GM23338 (cell line): ENCODE measurements at regions not wholly inside any gene's neighbourhood (a gene's known extent, or its start where the extent isn't known, plus 50 kb on each side); places are given as distances from the start of the nearest gene placed in this dataset.

Experiments
- ATAC-seq: fragments of 200-7000 bp; cut with Tn5 transposase; 3 replicates; pipeline ENCODE4 v1.9.1; 2020
- DNase-seq: peaks from one replicate; pipeline ENCODE4 v3.0.0-alpha.2; 2015; ENCODE audit warnings: low spot score
- H2AFZ ChIP-seq: fragments of 200-600 bp; sonication (generic); 2 replicates; pipeline ENCODE4 v1.8.0; 2016; ENCODE audit warnings: antibody characterized with exemption, mild to moderate bottlenecking, moderate library complexity
- H3F3A ChIP-seq: fragments of 200-600 bp; sonication (generic); replicated peaks from 2 replicates; pipeline ENCODE4 v1.8.0; 2017; ENCODE audit warnings: antibody characterized with exemption, mixed run types, low read depth
- H3K27ac ChIP-seq: fragments of 200-600 bp; sonication (generic); 2 replicates; pipeline ENCODE4 v1.6.1; 2016; ENCODE audit warnings: low read depth
- H3K27me3 ChIP-seq: fragments of 200-600 bp; sonication (generic); 2 replicates; pipeline ENCODE4 v1.8.0; 2016; ENCODE audit warnings: mild to moderate bottlenecking, mixed run types, moderate library complexity; ENCODE audit not compliant: insufficient read depth
- H3K36me3 ChIP-seq: fragments of 200-600 bp; sonication (generic); 2 replicates; pipeline ENCODE4 v1.8.0; 2016; ENCODE audit warnings: mild to moderate bottlenecking; ENCODE audit not compliant: insufficient read depth
- H3K4me1 ChIP-seq: fragments of 200-600 bp; sonication (generic); 2 replicates; pipeline ENCODE4 v1.8.0; 2016; ENCODE audit warnings: mild to moderate bottlenecking, moderate library complexity; ENCODE audit not compliant: insufficient read depth
- H3K4me2 ChIP-seq: fragments of 200-600 bp; sonication (generic); 2 replicates; pipeline ENCODE4 v1.7.1; 2017; ENCODE audit warnings: mixed run types
- H3K4me3 ChIP-seq: fragments of 200-600 bp; sonication (generic); 2 replicates; pipeline ENCODE4 v1.6.1; 2016; ENCODE audit warnings: mixed run types
- H3K79me2 ChIP-seq: fragments of 200-600 bp; sonication (generic); replicated peaks from 2 replicates; pipeline ENCODE4 v1.8.0; 2017; ENCODE audit warnings: mild to moderate bottlenecking; ENCODE audit not compliant: insufficient read depth
- H3K9me2 ChIP-seq: fragments of 200-600 bp; sonication (generic); 2 replicates; pipeline ENCODE4 v1.8.0; 2017; ENCODE audit not compliant: insufficient read depth
- H4K20me1 ChIP-seq: fragments of 200-600 bp; sonication (generic); replicated peaks from 2 replicates; pipeline ENCODE4 v1.8.0; 2017; ENCODE audit warnings: mild to moderate bottlenecking; ENCODE audit not compliant: insufficient read depth
- H3K27ac Mint-ChIP-seq: 2 replicates; pipeline ENCODE4 v1.8.0; 2020; ENCODE audit warnings: inconsistent platforms, mild to moderate bottlenecking, moderate library complexity, mixed read lengths
- H3K27me3 Mint-ChIP-seq: 3 replicates; pipeline ENCODE4 v1.8.0; 2022; ENCODE audit warnings: low read depth, mild to moderate bottlenecking, moderate library complexity, mixed read lengths, inconsistent platforms; ENCODE audit not compliant: insufficient read depth, poor library complexity
- H3K36me3 Mint-ChIP-seq: 3 replicates; pipeline ENCODE4 v1.8.0; 2021; ENCODE audit warnings: low read depth, mild to moderate bottlenecking, inconsistent platforms, moderate library complexity, mixed read lengths
- H3K4me1 Mint-ChIP-seq: 3 replicates; pipeline ENCODE4 v1.8.0; 2020; ENCODE audit warnings: mild to moderate bottlenecking, inconsistent platforms, mixed read lengths
- H3K4me3 Mint-ChIP-seq: 3 replicates; pipeline ENCODE4 v1.8.0; 2021; ENCODE audit warnings: moderate library complexity, mild to moderate bottlenecking, inconsistent platforms, mixed read lengths
- H3K9me3 Mint-ChIP-seq: 3 replicates; pipeline ENCODE4 v1.8.0; 2020; ENCODE audit warnings: moderate library complexity, mild to moderate bottlenecking, inconsistent platforms, mixed read lengths
- CREB1 ChIP-seq: fragments of 250-450 bp; sonication (Bioruptor Pico); IDR thresholded peaks from 2 replicates; pipeline ENCODE4 v1.5.0; 2020; ENCODE audit warnings: low read depth, mild to moderate bottlenecking, moderate library complexity
- EZH2 ChIP-seq: fragments of 200-600 bp; sonication (generic); IDR thresholded peaks from one replicate; pipeline ENCODE4 v1.8.0; 2017; ENCODE audit warnings: antibody characterized with exemption, mild to moderate bottlenecking, low read depth; ENCODE audit not compliant: unreplicated experiment
- EZH2phosphoT487 ChIP-seq: fragments of 200-600 bp; sonication (generic); IDR thresholded peaks from one replicate; pipeline ENCODE4 v1.8.1; 2018; ENCODE audit warnings: antibody characterized with exemption; ENCODE audit not compliant: unreplicated experiment
- JUNB ChIP-seq: IDR thresholded peaks from one replicate; pipeline ENCODE4 v1.6.1; 2016; ENCODE audit warnings: antibody characterized with exemption; ENCODE audit not compliant: unreplicated experiment
- POLR2AphosphoS5 ChIP-seq: IDR thresholded peaks from 2 replicates; pipeline ENCODE4 v1.6.1; 2016; ENCODE audit warnings: antibody characterized with exemption, low read depth
- REST ChIP-seq: IDR thresholded peaks from one replicate; pipeline ENCODE4 v1.6.1; 2018; ENCODE audit warnings: antibody characterized with exemption; ENCODE audit not compliant: unreplicated experiment
- STAT1 ChIP-seq: IDR thresholded peaks from one replicate; pipeline ENCODE4 v1.6.1; 2016; ENCODE audit warnings: antibody characterized with exemption; ENCODE audit not compliant: unreplicated experiment
- ZNF114 ChIP-seq: fragments of 250-450 bp; sonication (Bioruptor Pico); IDR thresholded peaks from 2 replicates; pipeline ENCODE4 v1.5.0; 2020; ENCODE audit warnings: mild to moderate bottlenecking, moderate library complexity
- ZNF331 ChIP-seq: fragments of 250-450 bp; sonication (Bioruptor Pico); IDR thresholded peaks from 2 replicates; pipeline ENCODE4 v1.5.0; 2020; ENCODE audit warnings: low read depth, mild to moderate bottlenecking, moderate library complexity
- TF ChIP-seq, protein P1 (sequence below), 2 experiments: fragments of 200-600 bp in 1 of 2; sonication (generic) in 1 of 2; conservative IDR thresholded peaks; 2 replicates each; pipeline versions ENCODE4 v1.5.1 to v1.6.1; 2016 to 2017; ENCODE audit warnings: antibody characterized with exemption in 2 of 2, low read depth in 2 of 2, mild to moderate bottlenecking in 2 of 2, moderate library complexity in 1 of 2
- TF ChIP-seq, protein P2 (sequence below): IDR thresholded peaks from 2 replicates; pipeline ENCODE4 v1.6.1; 2016; ENCODE audit warnings: antibody characterized with exemption

DNA sequence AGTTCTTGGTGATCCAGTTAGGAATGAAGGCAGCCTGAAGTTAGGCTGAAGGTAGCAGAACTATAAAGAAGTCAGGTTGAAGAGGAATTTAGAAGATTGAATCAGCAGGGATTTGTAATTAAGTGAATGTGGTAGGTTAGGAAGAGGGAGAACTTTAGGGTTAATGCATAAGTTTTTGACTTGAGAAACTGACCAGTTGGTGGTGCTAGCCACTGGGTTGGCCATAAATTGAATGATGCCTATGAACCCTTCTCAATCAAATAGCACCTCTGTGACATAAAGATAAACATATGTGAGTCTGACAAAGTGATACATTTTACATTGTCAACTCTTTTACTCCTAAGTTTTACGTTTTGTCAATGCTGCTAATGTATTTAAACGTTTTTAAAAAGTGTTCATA, 290.6 kb upstream of the NAV3 start:
- Mint-ChIP-seq H3K4me1 (no peaks in the 10 kb centered on the region), H3K4me3 (no peak overlapping the region), H3K27me3 (no peaks in the 10 kb centered on the region), H3K9me3 (0 out of 3 replicates have a peak, but pooled peaks cover 2% of the 10 kb centered on the region), H3K36me3 (no peaks in the 10 kb centered on the region), H3K27ac (no peak overlapping the region)
- Histone ChIP-seq H3K4me3 (no peak overlapping the region), H3F3A (no peaks in the 10 kb centered on the region), H4K20me1 (no peaks in the 10 kb centered on the region), H3K36me3 (no peaks in the 10 kb centered on the region), H3K79me2 (no peaks in the 10 kb centered on the region), H2AFZ (no peak overlapping the region), H3K27ac (no peak overlapping the region), H3K27me3 (no peaks in the 10 kb centered on the region), H3K4me1 (no peaks in the 10 kb centered on the region), H3K4me2 (no peak overlapping the region), H3K9me2 (no peaks in the 10 kb centered on the region)
- TF ChIP-seq, protein P1, sequence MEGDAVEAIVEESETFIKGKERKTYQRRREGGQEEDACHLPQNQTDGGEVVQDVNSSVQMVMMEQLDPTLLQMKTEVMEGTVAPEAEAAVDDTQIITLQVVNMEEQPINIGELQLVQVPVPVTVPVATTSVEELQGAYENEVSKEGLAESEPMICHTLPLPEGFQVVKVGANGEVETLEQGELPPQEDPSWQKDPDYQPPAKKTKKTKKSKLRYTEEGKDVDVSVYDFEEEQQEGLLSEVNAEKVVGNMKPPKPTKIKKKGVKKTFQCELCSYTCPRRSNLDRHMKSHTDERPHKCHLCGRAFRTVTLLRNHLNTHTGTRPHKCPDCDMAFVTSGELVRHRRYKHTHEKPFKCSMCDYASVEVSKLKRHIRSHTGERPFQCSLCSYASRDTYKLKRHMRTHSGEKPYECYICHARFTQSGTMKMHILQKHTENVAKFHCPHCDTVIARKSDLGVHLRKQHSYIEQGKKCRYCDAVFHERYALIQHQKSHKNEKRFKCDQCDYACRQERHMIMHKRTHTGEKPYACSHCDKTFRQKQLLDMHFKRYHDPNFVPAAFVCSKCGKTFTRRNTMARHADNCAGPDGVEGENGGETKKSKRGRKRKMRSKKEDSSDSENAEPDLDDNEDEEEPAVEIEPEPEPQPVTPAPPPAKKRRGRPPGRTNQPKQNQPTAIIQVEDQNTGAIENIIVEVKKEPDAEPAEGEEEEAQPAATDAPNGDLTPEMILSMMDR (conservative IDR thresholded peaks at IDR 0.05; ENCODE audit: low read depth in 2 of 2): peak; percentile 40 to 55
- TF ChIP-seq ZNF331: no peak
- no peak for TF ChIP-seq EZH2phosphoT487
- no peak for TF ChIP-seq EZH2
- no peak for TF ChIP-seq REST
- DNase-seq (no peak), ATAC-seq (no peak)

GRCh38 chr12:77537663-77538062, 293.0 kb upstream of the NAV3 start:
- H3K27ac Mint-ChIP-seq: no peak overlapping the region
- Histone ChIP-seq H3K27ac (no peak overlapping the region), H3K36me3 (no peaks in the 10 kb centered on the region), H3K4me2 (no peak overlapping the region), H3K27me3 (no peaks in the 10 kb centered on the region), H4K20me1 (no peaks in the 10 kb centered on the region), H3F3A (no peaks in the 10 kb centered on the region), H3K9me2 (no peaks in the 10 kb centered on the region), H3K79me2 (no peaks in the 10 kb centered on the region), H3K4me1 (no peaks in the 10 kb centered on the region), H2AFZ (no peak overlapping the region), H3K4me3 (no peak overlapping the region)
- H3K27me3 Mint-ChIP-seq: no peaks in the 10 kb centered on the region
- ATAC-seq: no peak
- no peak for DNase-seq
- no peaks in the 10 kb centered on the region for H3K36me3 Mint-ChIP-seq
- H3K4me3 Mint-ChIP-seq: no peak overlapping the region
- H3K4me1 Mint-ChIP-seq: no peaks in the 10 kb centered on the region
- no peaks in the 10 kb centered on the region for H3K9me3 Mint-ChIP-seq
- TF ChIP-seq EZH2phosphoT487 (no peak), JUNB (no peak), REST (no peak), POLR2AphosphoS5 (no peak), STAT1 (no peak), ZNF331 (no peak), CREB1 (CRISPR knock-in tag) (no peak), EZH2 (no peak), ZNF114 (no peak)
- TF ChIP-seq, protein P2, sequence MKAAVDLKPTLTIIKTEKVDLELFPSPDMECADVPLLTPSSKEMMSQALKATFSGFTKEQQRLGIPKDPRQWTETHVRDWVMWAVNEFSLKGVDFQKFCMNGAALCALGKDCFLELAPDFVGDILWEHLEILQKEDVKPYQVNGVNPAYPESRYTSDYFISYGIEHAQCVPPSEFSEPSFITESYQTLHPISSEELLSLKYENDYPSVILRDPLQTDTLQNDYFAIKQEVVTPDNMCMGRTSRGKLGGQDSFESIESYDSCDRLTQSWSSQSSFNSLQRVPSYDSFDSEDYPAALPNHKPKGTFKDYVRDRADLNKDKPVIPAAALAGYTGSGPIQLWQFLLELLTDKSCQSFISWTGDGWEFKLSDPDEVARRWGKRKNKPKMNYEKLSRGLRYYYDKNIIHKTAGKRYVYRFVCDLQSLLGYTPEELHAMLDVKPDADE: no peak
